WTC11 (cell line): ENCODE measurements at regions not wholly inside any gene's neighbourhood (a gene's known extent, or its start where the extent isn't known, plus 50 kb on each side); places are given as distances from the start of the nearest gene placed in this dataset.

Experiments
- ATAC-seq: fragments of 200-7000 bp; cut with Tn5 transposase; 2 replicates; pipeline ENCODE4 v1.10.0; 2021; ENCODE audit warnings: mild to moderate bottlenecking, moderate library complexity
- CTCF ChIA-PET: fragments of 300-600 bp; sonication (Branson Sonifier 250); formaldehyde crosslinking; loops from one replicate; lab custom pipeline; 2021; ENCODE audit warnings: antibody characterized with exemption; lab: Charles Lee
- POLR2A ChIA-PET: fragments of 350-600 bp; sonication (Branson Sonifier 250); formaldehyde crosslinking; loops from one replicate; lab custom pipeline; 2021; ENCODE audit warnings: antibody characterized with exemption; lab: Charles Lee
- DNase-seq: peaks from one replicate; pipeline ENCODE4 v3.0.0; 2021; ENCODE audit warnings: low spot score
- H3K27ac Mint-ChIP-seq: 2 replicates; pipeline ENCODE4 v1.8.0; 2021; ENCODE audit warnings: mixed read lengths
- H3K27me3 Mint-ChIP-seq: 2 replicates; pipeline ENCODE4 v1.8.0; 2021; ENCODE audit warnings: low read depth, mild to moderate bottlenecking, moderate library complexity, mixed read lengths
- H3K36me3 Mint-ChIP-seq: 2 replicates; pipeline ENCODE4 v1.8.0; 2021; ENCODE audit warnings: mixed read lengths
- H3K4me1 Mint-ChIP-seq: 2 replicates; pipeline ENCODE4 v1.8.0; 2022; ENCODE audit warnings: mixed read lengths
- H3K4me3 Mint-ChIP-seq: 2 replicates; pipeline ENCODE4 v1.8.0; 2021; ENCODE audit warnings: mild to moderate bottlenecking, moderate library complexity, mixed read lengths
- H3K9me3 Mint-ChIP-seq: 2 replicates; pipeline ENCODE4 v1.8.0; 2021; ENCODE audit warnings: mixed read lengths
- AFF4 ChIP-seq: sonication (generic); formaldehyde crosslinking; IDR thresholded peaks from 2 replicates; pipeline ENCODE4 v1.8.1; 2023; ENCODE audit warnings: mild to moderate bottlenecking, missing genetic modification reagents, borderline replicate concordance
- ATF1 ChIP-seq: sonication (generic); formaldehyde crosslinking; IDR thresholded peaks from 2 replicates; pipeline ENCODE4 v1.8.1; 2023; ENCODE audit warnings: mild to moderate bottlenecking, moderate library complexity, missing genetic modification reagents
- CREM ChIP-seq: sonication (generic); formaldehyde crosslinking; IDR thresholded peaks from 2 replicates; pipeline ENCODE4 v1.8.1; 2022; ENCODE audit warnings: mild to moderate bottlenecking, missing genetic modification reagents, moderate library complexity
- E2F1 ChIP-seq: sonication (generic); formaldehyde crosslinking; IDR thresholded peaks from 2 replicates; pipeline ENCODE4 v1.8.0; 2022; ENCODE audit warnings: mild to moderate bottlenecking, missing genetic modification reagents
- ESRRA ChIP-seq: sonication (generic); formaldehyde crosslinking; IDR thresholded peaks from 2 replicates; pipeline ENCODE4 v1.8.1; 2022; ENCODE audit warnings: mild to moderate bottlenecking, missing genetic modification reagents, borderline replicate concordance
- FOXK1 ChIP-seq: sonication (generic); formaldehyde crosslinking; IDR thresholded peaks from 2 replicates; pipeline ENCODE4 v1.8.0; 2022; ENCODE audit warnings: mild to moderate bottlenecking, moderate library complexity, missing genetic modification reagents
- FOXP1 ChIP-seq: sonication (generic); formaldehyde crosslinking; IDR thresholded peaks from 2 replicates; pipeline ENCODE4 v1.8.0; 2022; ENCODE audit warnings: missing genetic modification reagents, mild to moderate bottlenecking, moderate library complexity, borderline replicate concordance
- GABPB1 ChIP-seq: sonication (generic); formaldehyde crosslinking; IDR thresholded peaks from 2 replicates; pipeline ENCODE4 v1.8.1; 2023; ENCODE audit warnings: mild to moderate bottlenecking, missing genetic modification reagents
- GRHL2 ChIP-seq: fragments of 250-450 bp; sonication (Bioruptor Pico); IDR thresholded peaks from 2 replicates; pipeline ENCODE4 v1.8.0; 2022; ENCODE audit warnings: mild to moderate bottlenecking, moderate library complexity; ENCODE audit not compliant: insufficient replicate concordance, severe bottlenecking
- JAZF1 ChIP-seq: fragments of 250-450 bp; sonication (Bioruptor Pico); IDR thresholded peaks from 2 replicates; pipeline ENCODE4 v1.9.0; 2021; ENCODE audit warnings: moderate library complexity, mild to moderate bottlenecking, inconsistent platforms
- NR3C1 ChIP-seq: sonication (generic); formaldehyde crosslinking; conservative IDR thresholded peaks from 2 replicates; pipeline ENCODE4 v1.8.1; 2023; ENCODE audit warnings: low read depth, mild to moderate bottlenecking, missing genetic modification reagents
- OVOL2 ChIP-seq: fragments of 250-450 bp; sonication (Bioruptor Pico); IDR thresholded peaks from 2 replicates; pipeline ENCODE4 v1.9.0; 2021; ENCODE audit warnings: mild to moderate bottlenecking, borderline replicate concordance
- PREB ChIP-seq: sonication (generic); formaldehyde crosslinking; IDR thresholded peaks from 2 replicates; pipeline ENCODE4 v1.8.1; 2022; ENCODE audit warnings: mild to moderate bottlenecking, missing genetic modification reagents, moderate library complexity, borderline replicate concordance
- TCF7 ChIP-seq: sonication (generic); formaldehyde crosslinking; IDR thresholded peaks from 2 replicates; pipeline ENCODE4 v1.8.0; 2022; ENCODE audit warnings: mild to moderate bottlenecking, low read depth, missing genetic modification reagents, moderate library complexity
- TEAD1 ChIP-seq: sonication (generic); formaldehyde crosslinking; IDR thresholded peaks from 2 replicates; pipeline ENCODE4 v1.8.0; 2022; ENCODE audit warnings: mild to moderate bottlenecking, missing genetic modification reagents
- ZBTB43 ChIP-seq: sonication (generic); formaldehyde crosslinking; IDR thresholded peaks from 2 replicates; pipeline ENCODE4 v1.8.1; 2023; ENCODE audit warnings: mild to moderate bottlenecking, missing genetic modification reagents
- ZNF423 ChIP-seq: fragments of 250-450 bp; sonication (Bioruptor Pico); IDR thresholded peaks from 2 replicates; pipeline ENCODE4 v2.1.2; 2022; ENCODE audit warnings: mild to moderate bottlenecking, moderate library complexity
- ZNF425 ChIP-seq: fragments of 250-450 bp; sonication (Bioruptor Pico); conservative IDR thresholded peaks from 2 replicates; pipeline ENCODE4 v1.9.0; 2021; ENCODE audit warnings: mild to moderate bottlenecking
- TF ChIP-seq, protein P1 (sequence below): fragments of 250-450 bp; sonication (Bioruptor Pico); IDR thresholded peaks from 2 replicates; pipeline ENCODE4 v1.9.0; 2021; ENCODE audit warnings: mild to moderate bottlenecking, borderline replicate concordance

- Mint-ChIP-seq H3K4me3 (no peak overlapping the region), H3K27ac (no peak overlapping the region), H3K9me3 (peaks cover 8% of the 10 kb centered on the region), H3K4me1 (no peaks in the 10 kb centered on the region), H3K27me3 (no peaks in the 10 kb centered on the region), H3K36me3 (no peaks in the 10 kb centered on the region)
- DNase-seq = no peak
- TF ChIP-seq FOXK1 = no peak
- TF ChIP-seq PREB (CRISPR knock-in tag) = no peak
- TF ChIP-seq JAZF1 (CRISPR knock-in tag) = no peak
- no peak for TF ChIP-seq ZNF425 (CRISPR knock-in tag)
- TF ChIP-seq ATF1 (CRISPR knock-in tag) = no peak
- TF ChIP-seq ZNF423 (CRISPR knock-in tag) = no peak
- TF ChIP-seq TEAD1 (CRISPR knock-in tag) = no peak
- TF ChIP-seq ESRRA (CRISPR knock-in tag) = no peak
- TF ChIP-seq CREM = no peak
- no peak for TF ChIP-seq E2F1 (CRISPR knock-in tag)
- no peak for TF ChIP-seq FOXP1 (CRISPR knock-in tag)
- TF ChIP-seq, protein P1, sequence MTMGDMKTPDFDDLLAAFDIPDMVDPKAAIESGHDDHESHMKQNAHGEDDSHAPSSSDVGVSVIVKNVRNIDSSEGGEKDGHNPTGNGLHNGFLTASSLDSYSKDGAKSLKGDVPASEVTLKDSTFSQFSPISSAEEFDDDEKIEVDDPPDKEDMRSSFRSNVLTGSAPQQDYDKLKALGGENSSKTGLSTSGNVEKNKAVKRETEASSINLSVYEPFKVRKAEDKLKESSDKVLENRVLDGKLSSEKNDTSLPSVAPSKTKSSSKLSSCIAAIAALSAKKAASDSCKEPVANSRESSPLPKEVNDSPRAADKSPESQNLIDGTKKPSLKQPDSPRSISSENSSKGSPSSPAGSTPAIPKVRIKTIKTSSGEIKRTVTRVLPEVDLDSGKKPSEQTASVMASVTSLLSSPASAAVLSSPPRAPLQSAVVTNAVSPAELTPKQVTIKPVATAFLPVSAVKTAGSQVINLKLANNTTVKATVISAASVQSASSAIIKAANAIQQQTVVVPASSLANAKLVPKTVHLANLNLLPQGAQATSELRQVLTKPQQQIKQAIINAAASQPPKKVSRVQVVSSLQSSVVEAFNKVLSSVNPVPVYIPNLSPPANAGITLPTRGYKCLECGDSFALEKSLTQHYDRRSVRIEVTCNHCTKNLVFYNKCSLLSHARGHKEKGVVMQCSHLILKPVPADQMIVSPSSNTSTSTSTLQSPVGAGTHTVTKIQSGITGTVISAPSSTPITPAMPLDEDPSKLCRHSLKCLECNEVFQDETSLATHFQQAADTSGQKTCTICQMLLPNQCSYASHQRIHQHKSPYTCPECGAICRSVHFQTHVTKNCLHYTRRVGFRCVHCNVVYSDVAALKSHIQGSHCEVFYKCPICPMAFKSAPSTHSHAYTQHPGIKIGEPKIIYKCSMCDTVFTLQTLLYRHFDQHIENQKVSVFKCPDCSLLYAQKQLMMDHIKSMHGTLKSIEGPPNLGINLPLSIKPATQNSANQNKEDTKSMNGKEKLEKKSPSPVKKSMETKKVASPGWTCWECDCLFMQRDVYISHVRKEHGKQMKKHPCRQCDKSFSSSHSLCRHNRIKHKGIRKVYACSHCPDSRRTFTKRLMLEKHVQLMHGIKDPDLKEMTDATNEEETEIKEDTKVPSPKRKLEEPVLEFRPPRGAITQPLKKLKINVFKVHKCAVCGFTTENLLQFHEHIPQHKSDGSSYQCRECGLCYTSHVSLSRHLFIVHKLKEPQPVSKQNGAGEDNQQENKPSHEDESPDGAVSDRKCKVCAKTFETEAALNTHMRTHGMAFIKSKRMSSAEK = no peak
- no peak for TF ChIP-seq OVOL2 (CRISPR knock-in tag)
- no peak for TF ChIP-seq TCF7
- TF ChIP-seq GABPB1 (CRISPR knock-in tag) = no peak
- no peak for TF ChIP-seq AFF4 (CRISPR knock-in tag)
- no peak for TF ChIP-seq ZBTB43 (CRISPR knock-in tag)
- no peak for TF ChIP-seq GRHL2 (CRISPR knock-in tag)
- TF ChIP-seq NR3C1 (CRISPR knock-in tag) = no peak
- ChIA-PET CTCF (no interaction called here), POLR2A (no interaction called here)
- no peak for ATAC-seq
Measured at GRCh38 chr2:83696838-83697237, 762.2 kb downstream of the SUCLG1 start.
